Erythroblast (primary cell): ENCODE measurements at regions not wholly inside any gene's neighbourhood (a gene's known extent, or its start where the extent isn't known, plus 50 kb on each side); places are given as distances from the start of the nearest gene placed in this dataset.
A peak's percentile ranks its signal among the peaks of the same experiment; 100 is the strongest.

ENCODE experiments used
- DNase-seq, 2 experiments: peaks; one replicate each; lab custom pipeline; 2025; lab: John Stamatoyannopoulos, UW
- GATA1 ChIP-seq: IDR thresholded peaks from 2 replicates; pipeline ENCODE4 v1.6.1; 2011; ENCODE audit warnings: low read depth, mild to moderate bottlenecking, control low read depth, low read length, moderate library complexity
- POLR2A ChIP-seq: IDR thresholded peaks from 2 replicates; pipeline ENCODE4 v1.6.1; 2011; ENCODE audit warnings: mild to moderate bottlenecking, low read length

DNA sequence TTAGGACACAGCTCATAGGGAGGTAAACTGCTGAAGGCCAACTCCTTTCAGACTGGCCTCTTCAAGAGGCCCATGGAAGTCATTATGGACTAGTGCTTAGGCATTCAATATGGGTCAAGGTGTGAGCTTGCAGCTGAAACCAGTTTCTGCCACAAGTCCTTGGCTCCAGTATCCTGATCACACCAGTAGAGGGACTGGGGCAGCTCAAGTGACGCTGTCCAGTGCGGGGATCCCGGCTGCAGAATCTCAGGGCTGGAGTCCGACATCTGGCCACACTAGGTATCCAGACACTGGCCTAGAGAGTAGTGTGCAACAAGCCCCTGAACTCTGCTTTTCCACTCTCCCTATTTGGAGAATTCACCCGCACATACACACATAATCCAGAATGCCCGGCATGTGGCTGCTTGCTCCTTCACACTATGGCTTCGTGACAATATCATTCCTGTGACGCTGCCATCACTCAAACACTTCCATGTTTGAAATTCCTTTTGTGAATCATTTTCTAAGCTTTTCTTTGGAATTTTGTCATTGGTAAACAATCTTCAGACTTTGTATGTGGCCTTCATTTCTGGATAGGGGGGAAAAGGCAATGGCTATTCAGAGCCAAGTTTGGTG lies 425.1 kb downstream of the EFNB2 start:
- TF ChIP-seq POLR2A (no peak), GATA1 (no peak)
- DNase-seq, result no peak

DNA sequence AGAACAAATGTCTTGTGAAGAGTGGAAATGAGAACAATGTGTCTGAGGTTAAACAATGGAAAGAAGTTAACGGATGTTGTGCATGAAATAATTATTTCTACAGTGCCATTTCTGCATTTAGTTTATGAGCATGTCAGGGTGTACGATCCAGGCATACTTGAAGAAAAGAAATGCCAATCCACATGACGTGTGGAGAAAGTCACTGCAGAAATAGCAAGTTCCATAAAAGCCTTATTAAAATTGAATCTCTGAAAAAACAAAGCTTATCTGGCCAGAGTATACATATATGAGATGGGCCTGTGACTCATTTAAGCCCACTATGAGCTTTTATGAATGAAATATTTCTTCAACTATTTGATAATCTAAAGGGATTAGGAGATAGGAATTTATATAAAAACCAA lies 426.1 kb downstream of the EFNB2 start:
- DNase-seq, result no peak
- TF ChIP-seq GATA1 (no peak), POLR2A (no peak)

GRCh38 chr13:106108346-106108745 lies 427.1 kb downstream of the EFNB2 start:
- DNase-seq, result no peak
- no peak for TF ChIP-seq GATA1
- no peak for TF ChIP-seq POLR2A

DNA sequence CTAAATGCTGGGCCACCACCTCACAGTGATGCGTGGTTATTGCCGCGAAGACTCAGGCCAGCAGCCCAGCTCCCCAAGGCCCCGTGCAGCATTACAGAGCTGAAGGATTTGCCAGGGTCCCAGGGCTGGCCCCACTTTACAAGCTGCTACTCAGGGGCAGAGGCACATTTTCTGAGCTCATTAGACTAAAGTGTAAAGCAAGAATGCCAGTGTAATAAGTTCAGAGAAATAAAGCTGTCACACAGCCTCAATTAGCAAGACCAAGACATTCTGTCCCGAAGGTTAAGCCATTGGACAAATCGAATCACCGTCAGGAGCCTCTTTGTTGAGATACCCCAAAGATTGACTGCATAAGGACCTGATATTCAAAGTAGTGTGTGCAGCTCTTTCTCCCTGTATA lies 428.4 kb downstream of the EFNB2 start:
- no peak for TF ChIP-seq POLR2A
- no peak for TF ChIP-seq GATA1
- DNase-seq, result no peak

DNA sequence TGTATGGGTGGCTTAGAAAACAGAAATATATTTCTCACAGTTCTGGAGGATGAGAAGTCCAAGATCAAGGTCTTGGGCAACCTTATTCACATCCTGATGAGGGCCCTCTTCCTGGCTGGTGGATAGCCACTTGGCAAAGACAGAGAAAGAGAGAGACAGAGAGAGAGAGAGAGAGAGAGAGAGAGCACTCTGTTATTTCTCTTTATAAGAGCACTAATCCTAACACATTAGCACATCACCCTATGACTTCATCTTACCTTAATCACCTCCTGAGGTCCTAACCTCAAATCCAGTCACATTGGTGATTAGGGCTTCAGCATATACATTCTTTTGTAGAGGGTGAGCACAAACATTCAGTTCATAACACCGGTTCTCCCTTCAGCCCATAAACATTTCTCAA lies 430.3 kb downstream of the EFNB2 start:
- TF ChIP-seq GATA1 (no peak), POLR2A (no peak)
- DNase-seq, result no peak

- no peak for TF ChIP-seq POLR2A
- TF ChIP-seq GATA1, result no peak
- no peak for DNase-seq
Observed at GRCh38 chr13:106104281-106104901, 431.1 kb downstream of the EFNB2 start.

GRCh38 chr13:106103779-106104178 lies 431.7 kb downstream of the EFNB2 start:
- no peak for DNase-seq
- no peak for TF ChIP-seq POLR2A

DNA sequence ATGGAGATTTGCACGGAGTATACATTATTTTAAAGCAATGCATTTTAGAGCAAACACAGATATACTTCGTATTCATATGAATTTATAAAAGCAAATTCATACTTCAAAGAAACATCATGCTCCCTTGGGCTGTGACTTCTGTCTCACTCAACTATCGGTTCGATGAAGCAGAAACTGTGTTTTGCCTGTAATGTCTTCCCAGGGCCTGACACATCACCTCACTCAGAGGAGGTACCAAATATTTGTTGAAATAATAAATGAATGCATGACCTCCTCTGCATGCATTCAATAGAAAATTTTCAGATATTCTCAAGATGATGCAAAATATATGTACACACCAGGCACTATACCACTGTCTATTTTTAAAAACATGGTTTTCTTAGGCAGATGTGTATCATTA lies 432.7 kb downstream of the EFNB2 start:
- TF ChIP-seq GATA1, result no peak
- no peak for TF ChIP-seq POLR2A
- no peak for DNase-seq

DNA sequence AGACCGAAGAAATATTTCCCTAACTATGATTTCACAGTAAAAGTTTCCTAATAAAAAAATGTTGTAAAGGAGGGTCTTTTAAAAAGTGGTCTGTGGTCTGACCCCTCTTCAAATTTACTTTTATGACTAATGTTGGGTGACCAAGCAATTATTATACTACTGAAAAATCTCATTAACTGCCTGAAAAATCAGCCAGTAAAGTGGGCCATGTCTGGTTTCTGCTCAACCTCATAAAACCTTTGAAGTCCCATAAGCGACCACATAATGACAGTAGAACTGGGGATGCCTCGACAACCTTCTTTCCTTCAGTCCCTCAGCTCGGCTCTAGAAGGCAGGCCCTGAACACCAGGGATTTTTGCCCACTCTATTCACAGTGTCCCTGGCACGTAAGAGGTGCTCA lies 434.3 kb downstream of the EFNB2 start:
- TF ChIP-seq GATA1, result no peak
- no peak for TF ChIP-seq POLR2A
- no peak for DNase-seq

- peak; percentile 3 to 19 for DNase-seq
Observed at GRCh38 chr13:106100171-106100919, 435.1 kb downstream of the EFNB2 start.

DNA sequence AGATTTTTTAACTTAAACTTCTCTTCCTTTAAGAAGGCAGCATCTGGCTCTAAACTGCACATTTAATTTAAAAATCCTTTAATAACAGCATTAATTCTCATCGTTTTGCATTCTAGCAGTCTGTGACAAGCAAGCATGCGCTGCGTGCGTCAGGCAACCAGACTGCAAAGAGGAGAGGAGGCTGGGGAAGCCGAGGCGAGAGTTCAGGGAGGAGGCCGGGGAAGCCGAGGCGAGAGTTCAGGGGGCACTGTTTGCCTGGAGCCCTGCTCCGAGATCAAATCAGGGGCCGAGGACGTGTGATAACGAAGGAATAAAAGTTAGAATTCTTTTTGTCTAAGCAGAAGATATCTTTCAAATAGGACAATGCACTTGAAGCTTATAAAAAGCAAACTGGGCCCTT lies 435.7 kb downstream of the EFNB2 start:
- TF ChIP-seq GATA1, result no peak
- TF ChIP-seq POLR2A, result no peak
- DNase-seq, result no peak

More at GRCh38 chr13:106100171-106100919, 435.1 kb downstream of the EFNB2 start:
- TF ChIP-seq POLR2A (no peak), GATA1 (no peak)

DNA sequence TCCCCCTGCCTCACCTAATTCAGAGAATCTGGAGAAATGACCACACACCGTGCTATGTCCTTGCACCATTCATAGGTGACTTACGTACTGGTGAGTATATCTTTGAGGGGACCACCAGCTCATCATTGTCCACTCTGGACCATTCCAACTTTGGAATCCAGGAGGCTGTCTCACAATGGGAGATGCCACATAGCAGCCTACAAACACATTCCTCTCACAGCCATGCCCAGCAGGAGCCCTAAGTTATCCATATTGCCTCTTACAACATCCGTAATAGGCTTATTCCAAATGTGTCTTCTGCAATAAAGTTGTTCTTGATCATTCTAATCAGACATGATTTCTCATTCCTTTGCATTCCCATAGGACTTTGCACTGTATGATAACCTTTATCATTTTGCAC lies 436.7 kb downstream of the EFNB2 start:
- DNase-seq, result no peak
- TF ChIP-seq GATA1, result no peak
- no peak for TF ChIP-seq POLR2A

- no peak for DNase-seq
Observed at GRCh38 chr13:106096661-106097092, 438.8 kb downstream of the EFNB2 start.

GRCh38 chr13:106095919-106096318 lies 439.5 kb downstream of the EFNB2 start:
- no peak for DNase-seq
- TF ChIP-seq POLR2A, result no peak
- no peak for TF ChIP-seq GATA1

More at GRCh38 chr13:106096661-106097092, 438.8 kb downstream of the EFNB2 start:
- TF ChIP-seq POLR2A (no peak), GATA1 (no peak)

GRCh38 chr13:106095406-106095805 lies 440.1 kb downstream of the EFNB2 start:
- TF ChIP-seq POLR2A (no peak), GATA1 (no peak)
- DNase-seq, result no peak
